LNCAP (cell line): ENCODE measurements at regions not wholly inside any gene's neighbourhood (a gene's known extent, or its start where the extent isn't known, plus 50 kb on each side); places are given as distances from the start of the nearest gene placed in this dataset.

Source experiments
- TF ChIP-seq, protein P1 (sequence below): fragments of 450-650 bp; IDR thresholded peaks from 2 replicates; pipeline ENCODE4 v1.5.1; 2017; ENCODE audit warnings: mild to moderate bottlenecking

DNA sequence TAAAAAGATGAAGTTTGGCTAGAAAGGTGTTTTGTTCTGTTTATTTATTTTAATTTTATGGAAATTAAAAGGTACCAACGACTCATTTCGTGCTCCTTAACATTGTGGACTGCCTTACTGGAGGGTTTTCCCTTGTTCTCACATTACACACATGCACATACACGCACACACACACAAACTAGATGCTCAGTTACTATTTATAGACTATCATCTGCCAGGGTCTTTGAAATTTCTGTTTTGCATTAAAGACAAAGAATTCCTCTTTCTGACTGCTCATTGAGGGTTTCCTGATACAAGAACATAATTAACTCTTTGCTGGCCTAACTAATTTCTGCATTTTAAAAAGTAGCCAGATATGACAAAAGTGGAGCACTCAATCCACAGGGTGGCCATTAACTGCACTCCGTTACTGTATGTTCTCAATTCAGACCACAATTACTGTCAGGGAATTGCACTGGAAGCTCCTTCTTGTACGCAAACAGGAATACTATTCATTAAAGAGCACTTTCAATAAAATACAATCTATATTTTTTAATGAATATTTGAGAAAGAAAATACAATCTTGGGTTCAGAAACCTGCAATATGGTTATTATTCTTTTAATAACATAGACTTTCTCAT, 366.9 kb upstream of the GALNT5 start:
- TF ChIP-seq, protein P1, sequence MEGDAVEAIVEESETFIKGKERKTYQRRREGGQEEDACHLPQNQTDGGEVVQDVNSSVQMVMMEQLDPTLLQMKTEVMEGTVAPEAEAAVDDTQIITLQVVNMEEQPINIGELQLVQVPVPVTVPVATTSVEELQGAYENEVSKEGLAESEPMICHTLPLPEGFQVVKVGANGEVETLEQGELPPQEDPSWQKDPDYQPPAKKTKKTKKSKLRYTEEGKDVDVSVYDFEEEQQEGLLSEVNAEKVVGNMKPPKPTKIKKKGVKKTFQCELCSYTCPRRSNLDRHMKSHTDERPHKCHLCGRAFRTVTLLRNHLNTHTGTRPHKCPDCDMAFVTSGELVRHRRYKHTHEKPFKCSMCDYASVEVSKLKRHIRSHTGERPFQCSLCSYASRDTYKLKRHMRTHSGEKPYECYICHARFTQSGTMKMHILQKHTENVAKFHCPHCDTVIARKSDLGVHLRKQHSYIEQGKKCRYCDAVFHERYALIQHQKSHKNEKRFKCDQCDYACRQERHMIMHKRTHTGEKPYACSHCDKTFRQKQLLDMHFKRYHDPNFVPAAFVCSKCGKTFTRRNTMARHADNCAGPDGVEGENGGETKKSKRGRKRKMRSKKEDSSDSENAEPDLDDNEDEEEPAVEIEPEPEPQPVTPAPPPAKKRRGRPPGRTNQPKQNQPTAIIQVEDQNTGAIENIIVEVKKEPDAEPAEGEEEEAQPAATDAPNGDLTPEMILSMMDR, result no peak

DNA sequence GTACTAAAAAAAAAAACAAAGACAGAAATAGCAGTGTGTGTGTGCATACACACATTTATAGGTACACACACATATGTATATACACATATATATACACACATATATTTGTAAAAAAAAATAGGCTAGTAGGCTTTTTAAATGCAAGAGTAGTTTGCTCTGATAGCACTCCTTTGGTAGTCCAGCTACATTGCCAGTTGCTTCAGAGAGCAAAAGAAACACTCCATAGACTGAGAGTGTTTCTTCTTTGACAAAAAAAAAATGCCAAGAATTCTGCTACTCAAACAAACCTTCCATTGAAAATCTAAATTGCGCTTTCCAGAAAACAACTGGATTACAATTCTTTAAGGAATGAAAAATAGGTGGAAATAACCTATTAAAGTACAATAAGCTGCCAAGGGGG, 365.9 kb upstream of the GALNT5 start:
- TF ChIP-seq, protein P1, result no peak

DNA sequence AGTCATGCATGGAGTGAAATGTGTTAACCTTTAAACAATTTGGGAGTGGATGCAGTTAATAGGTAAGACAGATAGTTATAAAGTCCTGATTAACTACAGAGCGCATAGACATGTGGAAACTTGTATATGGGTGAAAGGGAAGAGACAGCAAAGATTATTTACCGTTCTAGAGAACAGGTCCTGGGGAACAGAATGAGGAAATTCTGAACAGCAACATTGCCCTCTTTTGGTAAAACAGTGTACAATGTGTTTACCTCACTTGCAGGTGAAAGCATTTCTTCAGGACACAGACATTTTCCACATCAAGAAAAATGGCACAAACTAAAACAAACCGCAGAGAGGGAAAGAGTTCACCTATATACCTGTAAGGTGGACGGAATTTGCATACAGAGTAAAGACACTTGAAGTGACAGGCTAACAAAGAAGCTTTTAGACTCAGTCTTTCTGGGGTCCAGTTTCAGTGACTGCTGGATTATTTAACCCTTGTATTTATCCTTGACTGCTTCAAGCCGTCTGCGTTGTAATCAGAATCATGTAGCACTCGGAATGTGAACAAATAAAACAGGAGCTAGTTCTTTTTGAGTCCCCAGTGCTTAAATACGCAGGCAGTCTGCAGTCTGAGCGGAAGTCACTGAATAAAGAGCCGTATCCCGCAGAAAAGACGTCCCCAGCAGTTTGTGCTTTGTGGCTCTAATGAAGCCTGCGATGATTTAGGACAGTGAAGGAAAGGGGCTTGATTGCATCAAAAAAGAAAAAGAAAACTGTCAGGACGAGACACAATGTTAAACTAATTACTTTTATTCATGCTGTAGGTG, 364.8 kb upstream of the GALNT5 start:
- TF ChIP-seq, protein P1, result peak; percentile 62

DNA sequence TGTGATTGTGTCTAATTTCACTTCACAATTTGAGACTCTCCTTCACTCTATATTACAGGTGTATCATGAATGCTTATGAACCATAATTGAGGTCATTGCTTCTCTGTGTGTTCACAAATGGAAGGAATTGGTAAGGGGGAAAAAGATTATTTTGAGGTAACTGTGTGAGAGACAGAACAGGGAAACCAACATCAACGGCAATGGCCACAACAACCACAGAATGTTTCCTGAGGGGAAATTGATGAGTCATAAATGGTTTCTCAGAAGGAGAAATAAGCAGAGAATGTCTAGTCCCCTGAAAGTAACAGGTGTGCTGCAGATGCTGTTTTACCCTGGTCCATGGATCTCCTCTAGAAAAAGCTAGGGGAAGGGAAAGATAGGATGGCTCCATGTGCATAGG, 361.2 kb upstream of the GALNT5 start:
- TF ChIP-seq, protein P1, result no peak

DNA sequence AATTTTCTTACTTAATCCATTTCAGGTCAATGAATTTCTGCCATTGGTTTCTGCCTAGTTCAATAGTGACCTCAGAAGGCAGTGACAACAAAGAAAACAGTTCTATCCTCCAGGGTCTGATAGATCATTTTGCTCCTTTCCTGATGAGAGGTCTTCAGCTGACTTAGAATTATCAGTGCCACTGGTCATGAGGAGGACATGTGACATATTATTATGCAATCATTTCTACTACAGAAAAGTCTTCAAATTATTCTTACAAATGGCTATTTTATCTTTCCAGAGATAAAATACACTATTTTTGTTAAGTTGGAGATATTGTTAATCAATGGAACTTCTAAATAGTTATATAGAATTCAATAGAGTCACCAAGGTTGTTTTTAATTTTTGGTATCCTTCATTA, 360.0 kb upstream of the GALNT5 start:
- TF ChIP-seq, protein P1, result no peak

DNA sequence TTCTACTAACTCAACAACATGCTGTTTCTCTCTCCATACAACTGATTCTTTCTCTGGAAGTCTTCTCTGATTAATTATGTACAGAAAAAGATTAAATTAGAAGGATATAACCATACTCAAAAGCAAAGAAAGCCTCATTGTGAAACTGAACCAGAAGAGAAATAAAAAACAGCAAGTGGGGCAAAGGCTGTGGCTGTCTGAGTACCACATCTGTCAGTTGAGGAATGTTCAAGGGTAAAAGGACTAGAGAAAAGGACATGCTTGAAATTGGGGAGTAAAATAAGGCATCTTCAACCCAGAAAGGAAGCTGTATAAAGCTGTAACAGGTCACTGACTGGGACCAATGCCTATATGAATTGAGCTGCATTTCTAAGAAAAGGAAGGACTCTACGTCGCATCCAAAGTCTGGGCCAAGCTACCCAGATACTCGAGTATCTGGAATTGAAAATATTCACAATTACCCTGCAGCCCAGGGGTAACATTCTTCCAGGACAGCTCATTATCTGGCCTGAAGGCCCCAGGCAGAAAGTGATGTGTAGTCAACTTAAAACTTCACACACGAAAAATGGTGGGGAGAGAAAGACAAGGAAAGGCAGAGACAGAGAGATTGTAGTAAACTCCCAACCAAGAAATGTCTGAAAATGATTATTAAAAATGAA, 356.0 kb upstream of the GALNT5 start:
- TF ChIP-seq, protein P1, result no peak

DNA sequence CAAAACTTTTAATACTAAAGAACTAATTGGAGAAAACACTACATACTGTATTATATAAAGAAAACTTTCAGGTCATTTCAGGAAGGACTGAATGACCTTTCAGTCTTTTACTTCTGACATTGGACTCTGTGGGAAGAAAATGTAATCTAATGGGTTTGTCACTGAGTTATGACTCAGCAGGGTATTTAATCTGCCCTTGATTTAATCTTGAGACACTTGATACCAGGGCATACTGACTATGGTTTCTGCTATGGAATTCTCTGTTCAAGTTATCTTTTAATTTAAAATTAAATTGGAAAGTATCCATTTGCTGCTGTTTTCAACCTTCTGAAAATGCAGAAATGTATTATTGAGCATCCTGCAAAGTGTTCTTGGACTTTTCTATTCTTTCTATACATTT, 354.2 kb upstream of the GALNT5 start:
- TF ChIP-seq, protein P1, result no peak
